ENCODE measurements at regions not wholly inside any gene's neighbourhood (a gene's known extent, or its start where the extent isn't known, plus 50 kb on each side); places are given as distances from the start of the nearest gene placed in this dataset.

GRCh38 chr15:66895794-66896453 is 169.5 kb upstream of the SMAD3 start:
- ATAC-seq (no peak), DNase-seq (ENCODE audit: extremely low read depth in 1 of 4, low spot score in 3 of 4) (no peak), FAIRE-seq (no peak)
- no TSS peak for BruUV-seq (replicated peaks)
- H3K27me3 ChIP-seq (ENCODE audit: control insufficient read depth in 2 of 2, insufficient read depth in 2 of 2, low read length in 2 of 2), result no peaks in the 10 kb centered on the region
- H3K9ac ChIP-seq (ENCODE audit: insufficient read depth in 1 of 2, low read depth in 2 of 2, low read length in 2 of 2), result peak overlapping the region; percentile 25 to 30; a peak in 2 of 4 replicates
- no peaks in the 10 kb centered on the region for H4K20me1 ChIP-seq (replicated peaks; ENCODE audit: control insufficient read depth, insufficient read depth, low read length)
- no peaks in the 10 kb centered on the region for H3K36me3 ChIP-seq (ENCODE audit: control insufficient read depth, insufficient read depth, low read length)
- ChIA-PET POLR2A (interaction anchor here (1.3 to 1.5 kb wide), 2 partner anchors 12 to 45 kb away, joined by 4 read pairs; no protein-coding TSS in a partner anchor), CTCF (ENCODE audit: low intra/inter-chr PET ratio) (interaction anchor here (0.7 kb wide), 1 partner anchor 48 kb away, joined by 3 read pairs; no protein-coding TSS in a partner anchor)
- no peak overlapping the region for H3K4me3 ChIP-seq
- in situ Hi-C loops (cut with MboI) (no loop called here), intact Hi-C loops (cut with micrococcal nuclease) (no loop called here)
- no peaks in the 10 kb centered on the region for H3K9me3 ChIP-seq (replicated peaks; ENCODE audit: control insufficient read depth, insufficient read depth, low read depth, low read length)
- peak overlapping the region; percentile 51 for H3K27ac ChIP-seq (ENCODE audit: extremely low read depth, low read depth, low read length)
- H3K79me2 ChIP-seq (ENCODE audit: control insufficient read depth, insufficient read depth, low read length), result no peaks in the 10 kb centered on the region
- peaks cover 8 to 56% of the 10 kb centered on the region in 2 experiments; a peak in 4 of 5 replicates for H3K4me1 ChIP-seq (replicated peaks in 1 of 2; ENCODE audit: control insufficient read depth in 2 of 2, insufficient read depth in 2 of 2, low read length in 2 of 2)
- no peaks in the 10 kb centered on the region for H3K9me1 ChIP-seq (ENCODE audit: control insufficient read depth, insufficient read depth, low read length)
- no peak overlapping the region for H3K4me2 ChIP-seq (ENCODE audit: insufficient read depth, low read length)
- 59% methylated on average over 9 of the region's 9 CpGs for WGBS (ENCODE audit: insufficient coverage, low coverage, missing lambda C conversion rate)
- peak overlapping the region; percentile 60 for H2AFZ ChIP-seq (ENCODE audit: low read depth, low read length)
- no peak for TF ChIP-seq TEAD1 (CRISPR knock-in tag; IDR thresholded peaks at IDR 0.05)
- no peak for TF ChIP-seq PTTG1 (tag; IDR thresholded peaks at IDR 0.05; ENCODE audit: low read depth)
- no peak for TF ChIP-seq EWSR1 (IDR thresholded peaks at IDR 0.05; ENCODE audit: borderline replicate concordance, low read depth, partially characterized antibody)
- peak in 1 of 2 experiments; percentile 41; a peak in 1 of 4 replicates for TF ChIP-seq ZNF639 (CRISPR knock-in tag; conservative IDR thresholded peaks at IDR 0.05 in 1 of 2, IDR thresholded peaks at IDR 0.05 in 1 of 2)
- no peak for TF ChIP-seq NFATC3 (IDR thresholded peaks at IDR 0.05)
- no peak for TF ChIP-seq FOXA3 (CRISPR knock-in tag; conservative IDR thresholded peaks at IDR 0.05 in 1 of 2, IDR thresholded peaks at IDR 0.05 in 1 of 2)
- no peak for TF ChIP-seq BCOR (IDR thresholded peaks at IDR 0.05)
- no peak for TF ChIP-seq KLF16 (IDR thresholded peaks at IDR 0.05)
- no peak for TF ChIP-seq NR2C1 (IDR thresholded peaks at IDR 0.05)
- peak; percentile 61 for TF ChIP-seq NR2C1 (tag; IDR thresholded peaks at IDR 0.05)
- TF ChIP-seq MECOM (CRISPR knock-in tag; IDR thresholded peaks at IDR 0.05), result no peak
- TF ChIP-seq UBTF (IDR thresholded peaks at IDR 0.05; ENCODE audit: borderline replicate concordance in 1 of 2, low read depth in 2 of 2, low read length in 2 of 2), result no peak
- TF ChIP-seq PHF20 (IDR thresholded peaks at IDR 0.05; ENCODE audit: partially characterized antibody), result no peak
- TF ChIP-seq NR1H2 (CRISPR knock-in tag; IDR thresholded peaks at IDR 0.05), result no peak
- no peak for TF ChIP-seq GABPB1 (CRISPR knock-in tag; IDR thresholded peaks at IDR 0.05)
- no peak for TF ChIP-seq ZNF431 (CRISPR knock-in tag; IDR thresholded peaks at IDR 0.05)
- peak; percentile 36 for TF ChIP-seq EGR1 (conservative IDR thresholded peaks at IDR 0.05)
- TF ChIP-seq ZNF512 (tag; IDR thresholded peaks at IDR 0.05), result no peak
